Keratinocyte (primary cell): ENCODE measurements at regions not wholly inside any gene's neighbourhood (a gene's known extent, or its start where the extent isn't known, plus 50 kb on each side); places are given as distances from the start of the nearest gene placed in this dataset.

Source experiments
- EZH2 ChIP-seq: IDR thresholded peaks from one replicate; pipeline ENCODE4 v1.6.1; 2012; ENCODE audit warnings: inconsistent platforms, mild to moderate bottlenecking, low read length, moderate library complexity
- TF ChIP-seq, protein P1 (sequence below), 3 experiments: IDR thresholded peaks in 1 of 3; conservative IDR thresholded peaks in 1 of 3; optimal IDR thresholded peaks in 1 of 3; 2 replicates in 2 of 3; 3 replicates in 1 of 3; pipeline versions ENCODE3 to v1.5.1; 2011; ENCODE audit warnings: low read length in 3 of 3, mild to moderate bottlenecking in 3 of 3, moderate library complexity in 2 of 3, control low read depth in 1 of 3, inconsistent platforms in 1 of 3; ENCODE audit not compliant: insufficient read depth in 2 of 3; ENCODE audit errors: extremely low read depth in 1 of 3

DNA sequence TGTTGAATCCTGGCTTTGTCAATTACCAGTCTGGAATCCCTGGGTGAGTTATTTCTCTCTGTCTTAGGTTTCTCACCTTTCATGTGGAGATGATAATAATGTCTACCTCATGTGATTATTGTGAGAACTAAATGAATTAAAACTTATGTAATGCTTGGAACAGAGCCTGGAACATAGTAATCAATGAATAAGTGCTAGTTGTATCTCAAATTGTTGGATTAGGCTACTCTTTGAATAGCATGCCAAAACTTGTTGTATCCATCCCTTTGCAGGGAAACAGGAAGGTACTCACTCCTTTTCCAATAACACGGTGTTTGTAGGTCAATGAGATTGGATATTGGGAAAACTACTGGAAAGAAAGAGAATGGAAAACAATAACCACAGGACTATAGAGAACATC, 796.6 kb upstream of the ZEB2 start:
- TF ChIP-seq, protein P1, sequence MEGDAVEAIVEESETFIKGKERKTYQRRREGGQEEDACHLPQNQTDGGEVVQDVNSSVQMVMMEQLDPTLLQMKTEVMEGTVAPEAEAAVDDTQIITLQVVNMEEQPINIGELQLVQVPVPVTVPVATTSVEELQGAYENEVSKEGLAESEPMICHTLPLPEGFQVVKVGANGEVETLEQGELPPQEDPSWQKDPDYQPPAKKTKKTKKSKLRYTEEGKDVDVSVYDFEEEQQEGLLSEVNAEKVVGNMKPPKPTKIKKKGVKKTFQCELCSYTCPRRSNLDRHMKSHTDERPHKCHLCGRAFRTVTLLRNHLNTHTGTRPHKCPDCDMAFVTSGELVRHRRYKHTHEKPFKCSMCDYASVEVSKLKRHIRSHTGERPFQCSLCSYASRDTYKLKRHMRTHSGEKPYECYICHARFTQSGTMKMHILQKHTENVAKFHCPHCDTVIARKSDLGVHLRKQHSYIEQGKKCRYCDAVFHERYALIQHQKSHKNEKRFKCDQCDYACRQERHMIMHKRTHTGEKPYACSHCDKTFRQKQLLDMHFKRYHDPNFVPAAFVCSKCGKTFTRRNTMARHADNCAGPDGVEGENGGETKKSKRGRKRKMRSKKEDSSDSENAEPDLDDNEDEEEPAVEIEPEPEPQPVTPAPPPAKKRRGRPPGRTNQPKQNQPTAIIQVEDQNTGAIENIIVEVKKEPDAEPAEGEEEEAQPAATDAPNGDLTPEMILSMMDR (optimal IDR thresholded peaks at IDR 0.05 in 1 of 3, IDR thresholded peaks at IDR 0.05 in 1 of 3, conservative IDR thresholded peaks at IDR 0.05 in 1 of 3; ENCODE audit: extremely low read depth in 1 of 3, insufficient read depth in 2 of 3, low read length in 3 of 3), result no peak
- TF ChIP-seq EZH2, result no peak
